AG09319 (cell line): ENCODE measurements at regions not wholly inside any gene's neighbourhood (a gene's known extent, or its start where the extent isn't known, plus 50 kb on each side); places are given as distances from the start of the nearest gene placed in this dataset.

Source experiments
- DNase-seq: peaks from one replicate; pipeline ENCODE4 v3.0.0-alpha.2; 2010; ENCODE audit warnings: low read depth; ENCODE audit errors: extremely low read depth
- CTCF ChIP-seq: IDR thresholded peaks from 2 replicates; pipeline ENCODE4 v1.5.1; 2011; ENCODE audit warnings: low read depth, mild to moderate bottlenecking, inconsistent platforms, low read length, moderate library complexity

GRCh38 chr6:67244037-67244436 lies 1391.0 kb upstream of the ADGRB3 start:
- TF ChIP-seq CTCF = no peak
- no peak for DNase-seq

GRCh38 chr6:67237277-67237676 lies 1397.8 kb upstream of the ADGRB3 start:
- TF ChIP-seq CTCF = no peak

GRCh38 chr6:67231092-67231491 lies 1404.0 kb upstream of the ADGRB3 start:
- TF ChIP-seq CTCF = no peak
- DNase-seq = no peak

More at GRCh38 chr6:67237277-67237676, 1397.8 kb upstream of the ADGRB3 start:
- no peak for DNase-seq

- TF ChIP-seq CTCF = no peak
- DNase-seq = no peak
Measured at GRCh38 chr6:67224989-67225388, 1410.1 kb upstream of the ADGRB3 start.

GRCh38 chr6:67221226-67221625 lies 1413.9 kb upstream of the ADGRB3 start:
- TF ChIP-seq CTCF = no peak
- DNase-seq = no peak

- no peak for TF ChIP-seq CTCF
- no peak for DNase-seq
Measured at GRCh38 chr6:67219346-67219745, 1415.7 kb upstream of the ADGRB3 start.

- no peak for DNase-seq
- no peak for TF ChIP-seq CTCF
Measured at GRCh38 chr6:67212584-67212983, 1422.5 kb upstream of the ADGRB3 start.
